ENCODE measurements at regions not wholly inside any gene's neighbourhood (a gene's known extent, or its start where the extent isn't known, plus 50 kb on each side); places are given as distances from the start of the nearest gene placed in this dataset.

DNA sequence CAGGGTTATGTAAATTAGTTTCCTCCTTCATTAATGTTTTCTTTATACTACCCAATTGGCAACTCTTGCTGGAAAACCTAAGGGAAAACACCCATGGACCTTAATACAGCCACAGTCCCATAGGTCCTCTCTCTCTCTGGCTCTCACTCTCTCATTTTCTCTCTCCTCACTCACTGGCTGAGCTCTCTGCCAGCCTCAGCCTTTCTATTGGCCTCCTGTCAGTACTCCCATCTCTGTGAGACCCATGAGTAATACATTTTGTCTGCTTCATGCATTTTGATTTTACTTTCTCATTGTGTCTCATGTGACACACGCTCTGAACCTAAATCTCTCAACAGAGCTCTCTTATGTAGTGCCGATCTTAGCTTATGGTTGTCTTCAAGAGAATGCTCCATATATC lies 907.5 kb downstream of the C6orf118 start:
- H3K79me2 ChIP-seq (ENCODE audit: insufficient read depth, low read depth): no peaks in the 10 kb centered on the region

DNA sequence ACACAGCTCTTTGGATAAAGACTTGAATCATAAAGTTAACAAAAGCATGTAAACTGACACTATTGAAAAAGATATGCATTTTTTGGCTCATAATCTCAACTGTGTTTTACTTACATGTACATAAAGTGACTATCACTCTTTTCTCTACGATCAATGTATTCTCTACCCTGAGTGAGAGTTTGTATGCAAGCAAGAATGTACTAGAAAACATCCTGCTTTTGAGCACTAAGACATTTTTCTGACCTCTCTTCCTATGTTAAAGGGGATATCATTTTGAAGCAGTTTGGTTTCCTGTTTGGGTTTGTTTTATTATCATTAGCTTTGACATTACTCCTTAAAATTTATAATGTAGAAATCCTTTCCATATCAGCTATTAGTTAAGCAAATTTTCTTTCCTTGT lies 910.8 kb downstream of the C6orf118 start:
- H3K4me3 ChIP-seq (IDR thresholded peaks at IDR 0.05; ENCODE audit: insufficient read depth, low read depth, low read length): no peak overlapping the region
- H2AFZ ChIP-seq (ENCODE audit: low read depth): no peak overlapping the region
- TF ChIP-seq, protein P1, sequence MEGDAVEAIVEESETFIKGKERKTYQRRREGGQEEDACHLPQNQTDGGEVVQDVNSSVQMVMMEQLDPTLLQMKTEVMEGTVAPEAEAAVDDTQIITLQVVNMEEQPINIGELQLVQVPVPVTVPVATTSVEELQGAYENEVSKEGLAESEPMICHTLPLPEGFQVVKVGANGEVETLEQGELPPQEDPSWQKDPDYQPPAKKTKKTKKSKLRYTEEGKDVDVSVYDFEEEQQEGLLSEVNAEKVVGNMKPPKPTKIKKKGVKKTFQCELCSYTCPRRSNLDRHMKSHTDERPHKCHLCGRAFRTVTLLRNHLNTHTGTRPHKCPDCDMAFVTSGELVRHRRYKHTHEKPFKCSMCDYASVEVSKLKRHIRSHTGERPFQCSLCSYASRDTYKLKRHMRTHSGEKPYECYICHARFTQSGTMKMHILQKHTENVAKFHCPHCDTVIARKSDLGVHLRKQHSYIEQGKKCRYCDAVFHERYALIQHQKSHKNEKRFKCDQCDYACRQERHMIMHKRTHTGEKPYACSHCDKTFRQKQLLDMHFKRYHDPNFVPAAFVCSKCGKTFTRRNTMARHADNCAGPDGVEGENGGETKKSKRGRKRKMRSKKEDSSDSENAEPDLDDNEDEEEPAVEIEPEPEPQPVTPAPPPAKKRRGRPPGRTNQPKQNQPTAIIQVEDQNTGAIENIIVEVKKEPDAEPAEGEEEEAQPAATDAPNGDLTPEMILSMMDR (conservative IDR thresholded peaks at IDR 0.05; ENCODE audit: low read depth, low read length): no peak
- no peaks in the 10 kb centered on the region for H4K20me1 ChIP-seq (ENCODE audit: insufficient read depth)
- no peaks in the 10 kb centered on the region; the same call in 1 of the 2 replicates for H3K36me3 ChIP-seq (ENCODE audit: insufficient read depth)
- H3K79me2 ChIP-seq (ENCODE audit: insufficient read depth, low read depth): no peaks in the 10 kb centered on the region
- H3K9ac ChIP-seq: no peak overlapping the region
- H3K27ac ChIP-seq: no peak overlapping the region
- peaks cover 12% of the 10 kb centered on the region for H3K4me1 ChIP-seq (ENCODE audit: low read depth, poor library complexity, severe bottlenecking)
- no peaks in the 10 kb centered on the region for H3K27me3 ChIP-seq (ENCODE audit: insufficient read depth, low read depth)
- no peak overlapping the region for H3K4me2 ChIP-seq

More for the DNA sequence above, 907.5 kb downstream of the C6orf118 start:
- no peak overlapping the region for H3K27ac ChIP-seq
- H3K4me1 ChIP-seq (ENCODE audit: low read depth, poor library complexity, severe bottlenecking): peaks cover 3% of the 10 kb centered on the region
- H2AFZ ChIP-seq (ENCODE audit: low read depth): no peak overlapping the region
- no peak overlapping the region for H3K4me2 ChIP-seq
- TF ChIP-seq, protein P1 (conservative IDR thresholded peaks at IDR 0.05; ENCODE audit: low read depth, low read length): no peak
- H3K36me3 ChIP-seq (ENCODE audit: insufficient read depth): no peaks in the 10 kb centered on the region; the same call in 1 of the 2 replicates
- H3K9ac ChIP-seq: no peak overlapping the region
- H3K4me3 ChIP-seq (IDR thresholded peaks at IDR 0.05; ENCODE audit: insufficient read depth, low read depth, low read length): no peak overlapping the region
- no peaks in the 10 kb centered on the region for H3K27me3 ChIP-seq (ENCODE audit: insufficient read depth, low read depth)
- no peaks in the 10 kb centered on the region for H4K20me1 ChIP-seq (ENCODE audit: insufficient read depth)

DNA sequence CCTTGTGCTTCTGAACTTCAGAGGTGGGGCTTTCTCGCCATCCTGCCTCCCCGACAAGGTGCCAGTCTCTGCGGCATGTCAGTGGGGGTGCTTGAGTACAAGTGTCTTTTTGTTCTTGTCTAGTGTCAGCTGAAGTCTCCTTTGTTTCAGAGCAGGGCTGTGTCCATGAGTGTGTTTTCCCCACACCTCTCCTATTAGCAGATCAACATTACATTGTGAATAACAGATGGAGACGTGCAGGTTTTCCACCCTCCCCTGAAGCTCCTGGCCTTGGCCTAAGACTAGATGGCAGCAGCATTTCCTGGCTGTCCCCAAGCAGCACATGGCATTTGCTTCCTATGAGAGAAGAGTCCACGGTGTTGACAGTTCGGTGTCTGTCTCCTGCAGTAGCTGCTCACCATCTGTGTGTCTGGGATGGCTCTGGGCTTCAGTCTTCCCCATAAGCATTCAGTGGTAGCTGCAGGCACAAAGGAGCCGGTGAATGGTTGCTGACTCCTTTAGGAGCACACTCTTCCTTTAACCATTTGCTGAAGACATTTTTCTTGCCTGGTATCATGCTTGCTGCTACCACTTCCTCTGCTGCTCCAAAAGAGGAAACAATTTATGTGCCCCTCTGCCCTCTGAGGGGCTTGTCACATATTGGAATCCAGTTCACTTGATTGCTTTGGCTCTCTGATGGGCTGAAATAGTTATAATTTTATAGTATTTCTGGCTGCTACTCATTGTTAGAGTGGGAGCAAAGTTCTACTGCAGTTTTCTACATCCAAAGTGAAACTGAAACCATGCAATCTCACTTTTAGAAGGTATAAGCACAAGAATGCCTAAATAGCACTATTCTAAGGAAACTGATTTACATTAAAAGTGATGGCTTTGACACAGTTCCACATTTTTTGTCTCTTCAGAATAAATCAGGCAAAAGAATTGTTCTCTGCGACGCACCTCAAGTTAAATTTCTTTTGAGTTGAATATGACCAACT lies 913.0 kb downstream of the C6orf118 start:
- Histone ChIP-seq H4K20me1 (ENCODE audit: insufficient read depth) (no peaks in the 10 kb centered on the region), H3K4me1 (ENCODE audit: low read depth, poor library complexity, severe bottlenecking) (peaks cover 12% of the 10 kb centered on the region), H3K27ac (0 out of 2 replicates have a peak overlapping the region, but pooled peaks have one; percentile 4), H2AFZ (ENCODE audit: low read depth) (peak overlapping the region; percentile 48), H3K27me3 (ENCODE audit: insufficient read depth, low read depth) (no peaks in the 10 kb centered on the region), H3K4me2 (peak overlapping the region; percentile 54), H3K79me2 (ENCODE audit: insufficient read depth, low read depth) (no peaks in the 10 kb centered on the region), H3K9ac (no peak overlapping the region; the same call in 1 of the 2 replicates), H3K36me3 (ENCODE audit: insufficient read depth) (no peaks in the 10 kb centered on the region; the same call in 1 of the 2 replicates), H3K4me3 (IDR thresholded peaks at IDR 0.05; ENCODE audit: insufficient read depth, low read depth, low read length) (no peak overlapping the region)
- TF ChIP-seq, protein P1 (conservative IDR thresholded peaks at IDR 0.05; ENCODE audit: low read depth, low read length): no peak

DNA sequence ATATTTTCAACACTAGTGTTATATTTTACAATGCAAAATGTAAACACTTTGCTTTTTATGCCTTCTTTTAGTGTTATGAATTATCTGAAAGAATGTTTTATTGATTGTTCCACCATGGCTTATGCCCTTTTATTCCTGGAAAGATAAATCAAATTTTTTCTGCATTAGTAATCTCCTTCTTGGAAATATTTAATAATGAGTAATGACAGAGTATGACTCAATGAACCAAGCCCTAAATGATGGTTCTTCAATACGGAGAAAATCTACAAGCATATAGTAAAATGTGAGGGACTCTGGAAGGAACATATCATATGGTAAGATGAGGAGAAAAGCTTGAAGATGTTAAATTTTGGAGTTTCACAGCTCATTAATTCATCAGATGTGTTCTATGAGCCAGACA lies 929.6 kb downstream of the C6orf118 start:
- Histone ChIP-seq H3K27me3 (ENCODE audit: insufficient read depth, low read depth) (no peaks in the 10 kb centered on the region), H3K36me3 (ENCODE audit: insufficient read depth) (no peaks in the 10 kb centered on the region)

More for the DNA sequence above, 929.6 kb downstream of the C6orf118 start:
- Histone ChIP-seq H2AFZ (ENCODE audit: low read depth) (no peak overlapping the region), H3K4me1 (ENCODE audit: low read depth, poor library complexity, severe bottlenecking) (no peaks in the 10 kb centered on the region), H3K27ac (no peak overlapping the region), H3K9ac (no peak overlapping the region), H3K4me2 (no peak overlapping the region), H3K4me3 (IDR thresholded peaks at IDR 0.05; ENCODE audit: insufficient read depth, low read depth, low read length) (no peak overlapping the region), H3K79me2 (ENCODE audit: insufficient read depth, low read depth) (no peaks in the 10 kb centered on the region), H4K20me1 (ENCODE audit: insufficient read depth) (no peaks in the 10 kb centered on the region)
- TF ChIP-seq, protein P1 (conservative IDR thresholded peaks at IDR 0.05; ENCODE audit: low read depth, low read length): no peak
